Upper lobe of right lung (tissue), 1 donor: ENCODE measurements at regions not wholly inside any gene's neighbourhood (a gene's known extent, or its start where the extent isn't known, plus 50 kb on each side); places are given as distances from the start of the nearest gene placed in this dataset.
"Not testable (repeated sequence)": the region's sequence is repeated elsewhere in the genome, so short reads cannot be mapped to it uniquely, and the experiment has no call there.

ENCODE experiments used
- ATAC-seq: fragments of 200-7000 bp; cut with Tn5 transposase; one replicate; pipeline ENCODE4 v1.9.1; 2020; ENCODE audit warnings: mild to moderate bottlenecking, moderate library complexity
- DNase-seq: peaks from one replicate; pipeline ENCODE4 v3.0.0-alpha.2; 2020
- H3K27ac ChIP-seq: fragments of 200-600 bp; one replicate; pipeline ENCODE4 v1.8.0; 2022
- H3K27me3 ChIP-seq: fragments of 200-600 bp; one replicate; pipeline ENCODE4 v1.8.0; 2022; ENCODE audit warnings: mild to moderate bottlenecking
- H3K36me3 ChIP-seq: fragments of 200-600 bp; one replicate; pipeline ENCODE4 v1.8.0; 2022
- H3K4me1 ChIP-seq: fragments of 200-600 bp; one replicate; pipeline ENCODE4 v1.8.0; 2022
- H3K4me3 ChIP-seq: fragments of 200-600 bp; one replicate; pipeline ENCODE4 v1.8.0; 2022; ENCODE audit warnings: mild to moderate bottlenecking
- H3K9me3 ChIP-seq: fragments of 200-600 bp; one replicate; pipeline ENCODE4 v1.8.0; 2022
- intact Hi-C: fragments of 100-400 bp; cut with DNase I; formaldehyde crosslinking; loops from one replicate; pipeline ENCODE4 v1.11.0; 2022
- TF ChIP-seq, protein P1 (sequence below): fragments of 200-600 bp; IDR thresholded peaks from one replicate; pipeline ENCODE4 v1.8.0; 2022; ENCODE audit warnings: antibody characterized with exemption
- donor health status: DM: no; HTN: yes; CAD: no; lungs with severe emphysema.

DNA sequence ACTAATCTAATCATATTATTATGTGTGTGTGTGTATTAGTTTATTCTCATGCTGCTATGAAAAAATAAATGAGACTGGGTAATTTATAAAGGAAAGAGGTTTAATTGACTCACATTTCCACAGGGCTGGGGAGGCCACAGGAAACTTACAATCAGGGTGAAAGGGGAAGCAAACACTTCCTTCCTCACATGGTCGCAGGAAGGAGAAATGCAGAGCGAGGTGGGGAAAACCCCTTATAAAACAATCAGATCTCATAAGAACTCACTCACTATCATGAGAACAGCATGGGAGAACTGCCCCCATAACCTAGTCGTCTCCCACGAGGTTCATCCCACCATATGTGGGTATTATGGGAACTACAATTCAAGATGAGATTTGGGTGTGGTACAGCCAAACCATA lies 190.9 kb upstream of the TAPT1 start:
- ATAC-seq (no peak), DNase-seq (no peak)
- no peak overlapping the region for H3K27ac ChIP-seq
- H3K4me1 ChIP-seq = no peaks in the 10 kb centered on the region
- no peak overlapping the region for H3K4me3 ChIP-seq
- no peaks in the 10 kb centered on the region for H3K36me3 ChIP-seq
- TF ChIP-seq, protein P1, sequence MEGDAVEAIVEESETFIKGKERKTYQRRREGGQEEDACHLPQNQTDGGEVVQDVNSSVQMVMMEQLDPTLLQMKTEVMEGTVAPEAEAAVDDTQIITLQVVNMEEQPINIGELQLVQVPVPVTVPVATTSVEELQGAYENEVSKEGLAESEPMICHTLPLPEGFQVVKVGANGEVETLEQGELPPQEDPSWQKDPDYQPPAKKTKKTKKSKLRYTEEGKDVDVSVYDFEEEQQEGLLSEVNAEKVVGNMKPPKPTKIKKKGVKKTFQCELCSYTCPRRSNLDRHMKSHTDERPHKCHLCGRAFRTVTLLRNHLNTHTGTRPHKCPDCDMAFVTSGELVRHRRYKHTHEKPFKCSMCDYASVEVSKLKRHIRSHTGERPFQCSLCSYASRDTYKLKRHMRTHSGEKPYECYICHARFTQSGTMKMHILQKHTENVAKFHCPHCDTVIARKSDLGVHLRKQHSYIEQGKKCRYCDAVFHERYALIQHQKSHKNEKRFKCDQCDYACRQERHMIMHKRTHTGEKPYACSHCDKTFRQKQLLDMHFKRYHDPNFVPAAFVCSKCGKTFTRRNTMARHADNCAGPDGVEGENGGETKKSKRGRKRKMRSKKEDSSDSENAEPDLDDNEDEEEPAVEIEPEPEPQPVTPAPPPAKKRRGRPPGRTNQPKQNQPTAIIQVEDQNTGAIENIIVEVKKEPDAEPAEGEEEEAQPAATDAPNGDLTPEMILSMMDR = no peak
- no peaks in the 10 kb centered on the region for H3K27me3 ChIP-seq
- no peaks in the 10 kb centered on the region for H3K9me3 ChIP-seq
- intact Hi-C loops = no loop called here

DNA sequence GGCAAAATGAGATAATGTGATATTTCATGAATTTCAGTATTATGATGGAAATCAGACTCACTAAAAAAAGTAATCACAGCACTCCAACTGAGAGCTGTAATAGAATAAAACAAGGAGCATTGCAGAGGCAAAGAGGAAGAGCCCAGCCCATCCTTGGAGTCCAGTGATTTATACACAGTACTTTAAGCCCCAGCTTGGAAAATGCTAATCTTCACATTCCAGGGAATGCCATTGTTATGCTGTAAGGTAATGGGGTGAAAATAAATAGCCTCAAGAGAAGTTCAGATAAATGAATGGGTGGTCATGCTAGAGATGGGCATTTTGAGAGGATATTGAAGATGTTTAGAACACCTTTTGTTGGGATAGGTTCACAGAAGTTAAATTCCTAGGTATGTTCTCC lies 190.3 kb upstream of the TAPT1 start:
- Histone ChIP-seq H3K27me3 (no peaks in the 10 kb centered on the region), H3K4me1 (no peaks in the 10 kb centered on the region), H3K4me3 (no peak overlapping the region), H3K36me3 (no peaks in the 10 kb centered on the region), H3K9me3 (no peaks in the 10 kb centered on the region), H3K27ac (no peak overlapping the region)
- TF ChIP-seq, protein P1 = no peak
- ATAC-seq (no peak), DNase-seq (no peak)
- intact Hi-C loops = no loop called here

DNA sequence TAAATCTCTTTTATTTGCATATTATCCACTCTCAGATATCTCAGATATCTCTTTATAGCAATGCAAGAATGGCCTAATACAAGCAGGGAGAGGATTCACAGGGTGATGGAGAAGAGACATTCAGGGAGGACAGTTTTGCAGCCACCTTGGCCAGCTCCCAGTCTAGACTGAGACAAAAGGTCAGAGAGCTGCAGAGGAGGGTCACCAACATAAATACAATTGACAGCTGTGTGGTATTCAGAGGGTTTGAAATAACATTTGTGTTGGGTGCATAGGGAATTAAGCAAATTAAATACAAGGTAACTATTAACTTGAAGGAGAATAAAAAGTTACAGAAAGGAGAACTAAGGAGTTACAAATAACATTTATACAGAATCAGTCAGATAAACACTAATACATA lies 189.5 kb upstream of the TAPT1 start:
- H3K4me1 ChIP-seq = no peaks in the 10 kb centered on the region
- H3K36me3 ChIP-seq = no peaks in the 10 kb centered on the region
- no peaks in the 10 kb centered on the region for H3K27me3 ChIP-seq
- no peak overlapping the region for H3K27ac ChIP-seq
- H3K9me3 ChIP-seq = no peaks in the 10 kb centered on the region
- TF ChIP-seq, protein P1 = no peak
- ATAC-seq (no peak), DNase-seq (no peak)
- intact Hi-C loops = no loop called here
- no peak overlapping the region for H3K4me3 ChIP-seq

DNA sequence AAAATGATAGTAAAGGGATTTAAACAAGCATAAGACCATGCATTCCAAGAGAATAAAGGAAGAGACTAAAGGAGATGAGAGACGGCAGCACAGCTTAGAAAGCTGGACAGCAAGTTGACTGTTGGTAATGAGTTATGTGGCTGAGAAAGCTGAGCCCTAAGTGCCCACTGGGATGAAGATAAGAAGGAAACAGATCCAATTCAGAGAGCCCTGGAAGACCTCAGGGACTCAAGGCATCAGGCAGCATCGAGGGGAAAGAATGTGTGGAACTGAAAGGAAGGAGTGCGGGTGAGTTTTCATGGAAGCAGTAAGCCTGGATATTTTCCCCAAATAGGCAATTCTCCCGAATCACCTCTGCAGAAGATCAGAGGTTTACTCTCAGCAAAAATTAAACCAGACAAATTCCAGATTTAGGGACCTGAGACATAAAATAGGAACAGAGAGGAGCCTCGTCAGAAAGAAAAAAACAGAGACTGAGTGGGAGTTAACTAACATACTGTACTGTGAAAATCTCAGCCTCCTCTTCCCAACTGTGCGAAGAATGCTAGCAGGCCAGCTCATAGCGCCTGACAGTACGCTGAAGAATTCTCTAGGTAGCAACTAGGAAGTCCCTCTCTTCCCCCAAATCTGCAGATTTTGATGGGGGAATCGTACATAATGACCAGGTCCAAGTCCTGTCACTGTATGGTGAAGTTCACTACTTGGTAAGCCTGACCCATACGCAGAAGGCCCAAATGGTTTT lies 187.7 kb upstream of the TAPT1 start:
- Histone ChIP-seq H3K4me3 (no peak overlapping the region), H3K36me3 (no peaks in the 10 kb centered on the region), H3K27ac (no peak overlapping the region), H3K4me1 (no peaks in the 10 kb centered on the region), H3K9me3 (no peaks in the 10 kb centered on the region), H3K27me3 (no peaks in the 10 kb centered on the region)
- no peak for DNase-seq
- TF ChIP-seq, protein P1 = no peak
- no peak for ATAC-seq
- intact Hi-C loops = no loop called here

DNA sequence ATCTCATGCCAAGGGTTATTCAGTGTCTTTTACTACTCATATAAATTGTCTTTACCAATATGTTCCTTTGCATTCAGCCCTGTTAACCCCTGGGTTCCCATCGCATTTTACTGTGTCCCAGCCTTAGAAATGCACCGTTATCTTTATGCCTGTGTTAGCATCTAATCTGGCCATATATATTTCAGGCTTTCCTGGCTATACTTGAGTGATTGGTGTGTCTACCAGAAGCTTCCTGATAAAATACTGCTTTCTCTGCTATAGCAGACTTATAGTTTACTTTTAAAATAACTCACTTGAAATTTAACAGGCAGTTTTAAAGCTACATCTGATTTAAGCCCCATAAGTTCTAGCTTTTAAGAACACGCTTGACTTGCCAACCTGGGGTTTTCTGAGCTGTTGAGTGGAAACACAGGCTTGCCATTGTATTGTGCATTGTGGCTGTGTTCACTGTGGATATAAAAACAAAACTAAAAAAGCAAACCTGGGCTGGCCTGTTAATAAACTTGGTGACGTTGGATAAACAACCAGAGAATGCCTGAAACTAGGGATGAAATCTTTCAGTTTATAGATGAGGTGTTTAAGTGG lies 185.3 kb upstream of the TAPT1 start:
- intact Hi-C loops = no loop called here
- TF ChIP-seq, protein P1 = no peak
- no peak for ATAC-seq

DNA sequence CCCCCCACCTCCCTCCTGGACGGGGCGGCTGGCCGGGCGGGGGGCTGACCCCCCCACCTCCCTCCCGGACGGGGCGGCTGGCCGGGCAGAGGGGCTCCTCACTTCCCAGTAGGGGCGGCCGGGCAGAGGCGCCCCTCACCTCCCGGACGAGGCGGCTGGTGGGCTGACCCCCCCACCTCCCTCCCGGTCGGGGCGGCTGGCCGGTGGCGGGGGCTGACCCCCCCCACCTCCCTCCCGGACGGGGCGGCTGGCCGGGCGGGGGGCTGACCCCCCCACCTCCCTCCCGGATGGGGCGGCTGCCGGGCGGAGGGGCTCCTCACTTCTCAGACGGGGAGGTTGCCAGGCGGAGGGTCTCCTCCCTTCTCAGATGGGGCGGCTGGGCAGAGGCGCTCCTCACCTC lies 166.9 kb upstream of the TAPT1 start:
- ATAC-seq, H3K4me3 ChIP-seq, H3K4me1 ChIP-seq, H3K9me3 ChIP-seq, H3K36me3 ChIP-seq, DNase-seq, intact Hi-C loops, H3K27ac ChIP-seq, H3K27me3 ChIP-seq: not testable (repeated sequence)

More for the DNA sequence above, 185.3 kb upstream of the TAPT1 start:
- no peaks in the 10 kb centered on the region for H3K9me3 ChIP-seq
- no peak overlapping the region for H3K4me3 ChIP-seq
- H3K27me3 ChIP-seq = no peaks in the 10 kb centered on the region
- no peaks in the 10 kb centered on the region for H3K36me3 ChIP-seq
- H3K27ac ChIP-seq = no peak overlapping the region
- H3K4me1 ChIP-seq = no peaks in the 10 kb centered on the region
- no peak for DNase-seq
